Cardiac muscle cell (in vitro differentiated cells and primary cell): ENCODE measurements at regions not wholly inside any gene's neighbourhood (a gene's known extent, or its start where the extent isn't known, plus 50 kb on each side); places are given as distances from the start of the nearest gene placed in this dataset.

ENCODE experiments used
- DNase-seq, 2 donors: peaks; one replicate each; pipeline versions ENCODE4 v3.0.0 to v3.0.0-alpha.2; 2010 to 2017; ENCODE audit warnings: low read depth in 1 of 2, low spot score in 1 of 2
- H3K27ac ChIP-seq: fragments of 200-600 bp; sonication (generic); 2 replicates; pipeline ENCODE4 v1.5.1; 2016
- H3K27me3 ChIP-seq: fragments of 200-600 bp; sonication (generic); 2 replicates; pipeline ENCODE4 v1.6.0; 2016; ENCODE audit warnings: control low read depth
- H3K36me3 ChIP-seq: fragments of 200-600 bp; sonication (generic); 2 replicates; pipeline ENCODE4 v1.5.1; 2016; ENCODE audit warnings: control low read depth
- H3K4me1 ChIP-seq: fragments of 200-600 bp; sonication (generic); 2 replicates; pipeline ENCODE4 v1.8.1; 2017; ENCODE audit warnings: low read depth, mild to moderate bottlenecking, mixed run types
- H3K4me3 ChIP-seq: fragments of 200-600 bp; sonication (generic); 2 replicates; pipeline ENCODE4 v1.5.1; 2016; ENCODE audit warnings: mild to moderate bottlenecking
- H3K9me3 ChIP-seq: fragments of 200-600 bp; sonication (generic); 2 replicates; pipeline ENCODE4 v1.5.1; 2017; ENCODE audit warnings: low read depth, mild to moderate bottlenecking, control low read depth
- CTCF ChIP-seq: IDR thresholded peaks from 2 replicates; pipeline ENCODE4 v1.5.1; 2012; ENCODE audit warnings: low read depth, mild to moderate bottlenecking, low read length

GRCh38 chr13:91292630-91293221, 54.8 kb upstream of the MIR17HG start:
- H3K27me3 ChIP-seq: no peaks in the 10 kb centered on the region
- DNase-seq: no peak
- no peak for TF ChIP-seq CTCF
- H3K4me3 ChIP-seq: no peak overlapping the region
- no peaks in the 10 kb centered on the region for H3K4me1 ChIP-seq
- no peaks in the 10 kb centered on the region for H3K36me3 ChIP-seq
- no peak overlapping the region for H3K27ac ChIP-seq
- H3K9me3 ChIP-seq: no peaks in the 10 kb centered on the region

GRCh38 chr13:91295712-91296410, 51.6 kb upstream of the MIR17HG start:
- Histone ChIP-seq H3K36me3 (no peaks in the 10 kb centered on the region), H3K4me1 (no peaks in the 10 kb centered on the region), H3K9me3 (no peaks in the 10 kb centered on the region), H3K27ac (no peak overlapping the region), H3K4me3 (no peak overlapping the region), H3K27me3 (no peaks in the 10 kb centered on the region)
- no peak for TF ChIP-seq CTCF
- DNase-seq: no peak

GRCh38 chr13:91297503-91297902, 50.0 kb upstream of the MIR17HG start:
- Histone ChIP-seq H3K36me3 (no peaks in the 10 kb centered on the region), H3K9me3 (no peaks in the 10 kb centered on the region), H3K27ac (no peak overlapping the region), H3K27me3 (no peaks in the 10 kb centered on the region), H3K4me3 (no peak overlapping the region), H3K4me1 (no peaks in the 10 kb centered on the region)
- no peak for TF ChIP-seq CTCF
- DNase-seq: no peak
